GM12801 (cell line): ENCODE measurements at regions not wholly inside any gene's neighbourhood (a gene's known extent, or its start where the extent isn't known, plus 50 kb on each side); places are given as distances from the start of the nearest gene placed in this dataset.

Experiments used
- TF ChIP-seq, protein P1 (sequence below): IDR thresholded peaks from one replicate; pipeline ENCODE4 v1.5.1; 2011; ENCODE audit warnings: control low read depth; ENCODE audit not compliant: insufficient read length; ENCODE audit errors: extremely low read depth

DNA sequence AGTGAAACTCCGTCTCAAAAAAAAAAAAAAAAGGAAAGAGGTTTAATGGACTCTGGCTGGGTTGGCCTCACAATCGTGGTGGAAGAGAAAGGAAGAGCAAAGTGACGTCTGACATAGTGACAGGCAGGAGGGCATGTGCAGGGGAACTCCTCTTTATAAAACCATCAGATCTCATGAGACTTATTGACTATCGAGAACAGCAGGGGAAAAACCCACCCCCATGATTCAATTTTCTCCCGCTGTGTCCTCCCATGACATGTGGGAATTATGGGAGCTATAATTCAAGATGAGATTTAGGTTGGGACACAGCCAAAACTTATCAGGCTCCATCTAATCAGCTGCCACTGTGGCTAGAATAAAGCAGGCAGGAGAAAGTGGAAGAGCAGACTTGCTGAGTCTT, 610.4 kb upstream of the NUDT12 start:
- TF ChIP-seq, protein P1, sequence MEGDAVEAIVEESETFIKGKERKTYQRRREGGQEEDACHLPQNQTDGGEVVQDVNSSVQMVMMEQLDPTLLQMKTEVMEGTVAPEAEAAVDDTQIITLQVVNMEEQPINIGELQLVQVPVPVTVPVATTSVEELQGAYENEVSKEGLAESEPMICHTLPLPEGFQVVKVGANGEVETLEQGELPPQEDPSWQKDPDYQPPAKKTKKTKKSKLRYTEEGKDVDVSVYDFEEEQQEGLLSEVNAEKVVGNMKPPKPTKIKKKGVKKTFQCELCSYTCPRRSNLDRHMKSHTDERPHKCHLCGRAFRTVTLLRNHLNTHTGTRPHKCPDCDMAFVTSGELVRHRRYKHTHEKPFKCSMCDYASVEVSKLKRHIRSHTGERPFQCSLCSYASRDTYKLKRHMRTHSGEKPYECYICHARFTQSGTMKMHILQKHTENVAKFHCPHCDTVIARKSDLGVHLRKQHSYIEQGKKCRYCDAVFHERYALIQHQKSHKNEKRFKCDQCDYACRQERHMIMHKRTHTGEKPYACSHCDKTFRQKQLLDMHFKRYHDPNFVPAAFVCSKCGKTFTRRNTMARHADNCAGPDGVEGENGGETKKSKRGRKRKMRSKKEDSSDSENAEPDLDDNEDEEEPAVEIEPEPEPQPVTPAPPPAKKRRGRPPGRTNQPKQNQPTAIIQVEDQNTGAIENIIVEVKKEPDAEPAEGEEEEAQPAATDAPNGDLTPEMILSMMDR = no peak

DNA sequence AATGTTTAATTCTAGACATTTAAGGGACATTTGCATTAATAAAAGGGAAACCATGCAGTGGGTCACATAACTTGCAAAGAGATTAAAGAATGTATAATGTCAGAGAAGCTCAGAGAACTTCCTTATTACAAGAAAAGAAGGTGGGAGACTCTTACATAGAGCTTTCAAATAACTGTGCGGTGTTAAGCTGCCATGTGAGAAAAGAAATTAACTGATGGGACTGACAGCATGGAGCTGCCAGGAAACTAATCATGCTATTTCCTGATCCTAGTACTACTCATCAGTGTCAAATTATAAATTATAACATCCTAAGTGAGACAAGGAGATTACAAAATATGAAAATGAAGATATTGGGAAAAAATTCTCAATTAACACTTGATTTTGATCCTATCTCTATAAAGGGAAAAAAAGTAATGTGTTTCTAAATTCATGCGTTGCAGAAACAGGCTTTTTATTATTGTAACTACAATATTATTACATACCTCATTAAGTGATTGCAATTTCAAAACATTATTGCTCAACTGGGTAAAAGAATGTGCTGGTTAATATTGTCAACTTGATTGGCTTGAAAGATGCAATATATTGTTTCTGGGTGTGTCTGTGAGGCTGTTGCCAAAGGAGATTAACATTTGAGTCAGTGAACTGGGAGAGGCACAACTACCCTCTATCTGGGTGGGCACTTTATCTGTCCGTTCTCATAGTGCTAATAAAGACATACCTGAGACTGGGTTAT, 609.5 kb upstream of the NUDT12 start:
- TF ChIP-seq, protein P1 = no peak

DNA sequence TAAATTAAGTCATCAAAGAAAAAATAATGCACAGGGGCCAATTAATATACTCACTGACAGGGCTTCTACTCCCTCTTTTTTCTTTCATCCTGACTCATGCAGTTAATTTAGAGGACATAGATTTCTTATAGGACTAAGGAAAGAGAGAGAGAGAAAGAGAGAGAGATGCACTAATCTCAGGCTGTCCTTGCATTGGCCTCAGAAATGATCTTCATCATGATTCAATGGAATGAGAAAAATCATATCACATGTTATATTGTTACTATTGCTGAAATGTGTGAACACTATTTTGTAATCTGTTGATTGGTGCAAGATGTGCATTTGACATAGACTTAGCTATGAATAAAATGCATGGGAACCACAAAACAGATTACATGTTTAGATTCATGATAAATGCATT, 608.3 kb upstream of the NUDT12 start:
- TF ChIP-seq, protein P1 = no peak

DNA sequence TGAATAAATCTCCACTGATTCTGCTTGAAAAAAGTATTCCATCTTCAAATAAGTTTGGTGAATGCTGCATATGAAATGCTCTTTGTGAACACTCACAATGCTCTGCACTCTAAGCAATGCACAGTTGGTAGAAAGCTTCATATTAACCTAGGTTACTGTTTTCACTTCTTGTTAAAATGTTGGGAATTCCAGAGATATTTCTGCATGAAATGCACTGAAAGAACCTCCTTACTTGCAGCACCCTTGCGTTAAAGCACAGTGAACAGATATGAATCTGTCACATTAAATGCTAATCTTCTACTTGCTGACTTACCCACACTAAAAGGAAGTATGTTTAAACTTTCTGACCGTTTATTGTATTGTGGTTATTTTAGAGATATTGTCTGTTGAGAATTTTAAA, 584.1 kb upstream of the NUDT12 start:
- TF ChIP-seq, protein P1 = no peak

DNA sequence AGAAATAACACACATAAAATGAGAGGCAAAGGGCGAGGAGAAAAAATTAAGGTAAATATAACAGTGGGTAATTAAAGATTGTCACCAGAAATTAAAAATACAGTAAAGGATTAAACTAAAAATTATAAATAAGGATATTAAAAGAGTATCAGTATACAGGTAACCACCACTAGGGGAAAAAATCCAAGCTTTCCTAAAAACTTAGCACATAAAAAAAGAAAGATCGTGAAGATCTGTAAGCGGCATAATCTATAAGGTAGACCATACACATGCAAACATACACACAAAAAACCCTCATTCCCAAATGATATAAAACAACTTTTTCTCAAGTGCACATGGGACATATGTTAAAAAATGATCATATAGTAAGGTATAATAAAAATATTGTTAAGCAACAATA, 577.3 kb upstream of the NUDT12 start:
- TF ChIP-seq, protein P1 = no peak

DNA sequence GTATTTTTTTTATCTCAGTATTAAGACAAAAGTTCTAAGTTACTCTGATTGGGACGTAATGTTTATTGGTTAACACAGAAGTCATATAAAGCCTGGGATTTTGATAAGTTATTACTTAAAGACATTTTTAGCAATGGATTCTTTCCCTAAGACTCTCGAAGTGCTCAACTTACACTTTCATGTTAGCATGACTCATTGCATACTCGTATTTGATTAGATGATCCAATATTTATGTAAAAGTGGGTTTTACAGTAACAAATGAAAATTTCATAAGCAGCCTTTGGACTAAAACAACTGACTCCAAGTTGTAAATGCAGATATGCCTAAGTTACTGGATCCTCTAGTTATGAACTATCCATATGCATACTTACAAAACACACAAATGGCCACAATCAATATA, 567.7 kb upstream of the NUDT12 start:
- TF ChIP-seq, protein P1 = no peak

DNA sequence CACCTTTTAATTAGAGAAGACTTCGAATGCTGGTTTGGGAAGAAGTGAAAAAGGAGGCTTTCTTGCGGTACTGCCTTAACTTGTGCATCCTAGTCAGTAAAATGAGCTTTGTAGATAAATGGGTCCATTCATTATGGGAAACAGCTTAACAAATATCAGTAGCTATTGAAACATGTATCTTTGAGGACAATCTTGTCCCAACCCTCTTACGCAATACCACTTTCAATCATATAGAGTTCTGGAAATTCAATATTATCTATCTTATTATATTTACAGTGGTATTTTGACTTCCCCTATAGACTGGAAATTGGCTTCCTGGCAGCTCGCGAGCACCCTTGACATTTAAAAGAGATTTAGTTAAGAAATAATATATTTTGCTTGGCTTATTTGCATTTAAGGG, 565.8 kb upstream of the NUDT12 start:
- TF ChIP-seq, protein P1 = no peak
